NCI-H2081 (cell line): ENCODE measurements at regions not wholly inside any gene's neighbourhood (a gene's known extent, or its start where the extent isn't known, plus 50 kb on each side); places are given as distances from the start of the nearest gene placed in this dataset.
"Not testable (repeated sequence)": the region's sequence is repeated elsewhere in the genome, so short reads cannot be mapped to it uniquely, and the experiment has no call there.

Experiments used
- DNase-seq, 2 experiments: peaks; one replicate each; lab custom pipeline; 2025; lab: John Stamatoyannopoulos, UW

DNA sequence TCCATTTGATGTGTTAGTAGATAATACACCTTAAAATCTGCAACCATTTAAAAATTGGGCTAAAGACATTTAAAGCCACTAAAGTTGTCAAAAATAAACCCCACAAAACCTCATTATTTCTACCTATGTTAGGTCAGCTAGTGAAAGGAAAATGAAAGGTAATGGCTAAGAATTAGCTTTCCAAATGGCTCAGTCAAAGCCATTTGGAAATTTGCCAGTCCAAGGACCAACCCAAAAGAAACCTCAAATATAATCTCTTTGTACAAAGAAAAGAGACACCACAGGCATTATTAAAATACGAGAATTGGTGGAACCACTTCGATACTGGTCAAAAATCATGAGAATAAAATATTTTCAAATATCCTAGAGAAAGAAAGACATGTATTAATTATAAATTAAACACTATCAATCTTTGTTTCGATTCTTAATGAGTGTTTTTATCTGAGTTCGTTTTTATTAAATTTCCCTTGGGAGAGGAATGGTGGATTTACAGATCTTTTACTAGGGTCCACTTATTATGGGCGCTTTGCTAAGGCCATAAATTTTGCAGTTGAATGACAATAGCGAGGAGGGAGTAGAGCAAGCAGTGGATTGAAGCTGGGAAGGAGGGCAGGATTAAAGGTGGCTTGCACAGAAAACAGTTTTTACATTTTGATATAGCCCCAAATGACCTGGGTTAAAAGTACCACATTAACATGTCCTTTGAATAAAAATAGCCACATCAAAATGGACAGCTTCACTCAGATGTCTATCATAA, 116.8 kb upstream of the SHB start:
- DNase-seq, result no peak

DNA sequence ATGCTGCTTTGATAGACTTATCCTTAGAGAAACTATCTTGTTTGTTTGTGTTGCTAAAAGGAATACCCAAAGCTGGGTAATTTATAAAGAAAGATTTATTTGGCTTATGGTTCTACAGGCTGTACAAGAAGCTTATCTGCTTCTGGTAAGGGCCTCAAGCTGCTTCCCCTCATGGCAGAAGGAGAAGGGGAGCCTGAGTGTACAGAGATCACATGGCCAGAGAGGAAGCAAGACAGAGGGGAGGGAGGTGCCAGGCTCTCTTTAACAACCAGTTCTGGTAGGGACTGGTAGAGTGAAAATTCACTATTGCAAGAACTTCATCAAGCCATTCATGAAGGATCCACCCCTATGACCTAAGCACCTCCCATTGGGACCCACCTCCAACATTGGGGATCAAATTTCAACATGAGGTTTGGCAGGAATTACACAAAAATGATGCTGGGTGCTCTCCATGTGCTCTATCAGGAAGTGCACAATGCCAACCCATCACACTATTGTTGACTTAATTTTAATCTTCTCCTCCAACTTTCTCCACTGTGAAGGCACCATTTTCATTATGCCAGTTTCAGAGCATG, 115.1 kb upstream of the SHB start:
- peak in 1 of 2 experiments; percentile 13 for DNase-seq

DNA sequence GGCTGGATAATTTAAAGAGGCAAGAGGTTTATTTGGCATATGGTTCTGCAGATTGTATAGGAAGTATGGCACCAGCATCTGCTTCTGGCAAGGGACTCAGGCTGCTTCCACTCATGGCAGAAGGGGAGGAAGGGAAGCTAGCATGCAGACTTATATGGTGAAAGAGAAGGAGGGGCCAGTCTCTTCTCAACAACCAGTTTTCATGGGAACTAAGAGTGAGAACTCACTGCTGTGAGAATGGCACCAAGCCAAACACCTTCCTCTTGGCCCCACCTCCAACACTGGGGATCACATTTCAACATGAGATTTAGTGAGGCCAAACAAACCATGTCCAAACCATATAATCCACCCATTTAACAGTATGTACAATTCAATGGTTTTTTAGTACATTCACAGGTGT, 113.3 kb upstream of the SHB start:
- peak; percentile 24 to 43 for DNase-seq

DNA sequence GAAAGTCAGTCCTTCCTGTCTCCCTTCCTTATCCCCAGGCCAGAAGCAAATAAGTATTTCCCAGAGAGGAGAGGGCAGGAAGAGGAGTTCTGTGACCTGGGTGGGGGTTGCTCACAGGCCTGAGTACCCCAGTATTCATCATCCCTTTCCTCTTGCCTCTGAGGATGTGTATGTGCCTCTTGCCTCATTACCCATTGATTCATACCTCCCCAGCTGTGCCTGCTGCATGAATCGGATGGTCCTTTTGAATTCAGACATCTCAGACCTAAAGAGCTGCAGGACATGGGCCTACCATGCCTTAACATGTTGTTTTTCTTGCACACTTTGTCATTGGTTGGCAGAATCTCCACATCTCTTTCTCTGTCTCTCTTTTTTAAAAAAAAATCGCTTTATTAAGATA, 112.8 kb upstream of the SHB start:
- DNase-seq, result no peak

DNA sequence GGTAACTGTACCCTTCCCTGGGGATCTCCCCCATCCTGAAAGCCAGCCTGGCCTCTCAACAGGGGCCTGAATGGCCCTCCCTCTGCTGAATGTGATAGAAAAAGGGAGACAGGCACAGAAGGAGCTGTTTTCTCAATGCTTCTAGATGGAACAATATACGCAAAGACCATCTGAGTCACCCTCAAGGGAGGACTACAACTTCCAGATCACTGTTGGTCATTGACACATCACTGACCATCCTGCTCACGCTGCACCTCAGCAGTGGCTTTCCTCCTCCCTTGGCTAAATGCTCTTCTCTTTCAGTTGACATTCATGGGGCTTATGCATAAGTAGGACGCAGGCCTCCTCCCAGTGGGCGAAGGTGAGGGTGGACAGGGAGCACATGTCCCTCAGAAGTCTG, 112.2 kb upstream of the SHB start:
- no peak for DNase-seq

DNA sequence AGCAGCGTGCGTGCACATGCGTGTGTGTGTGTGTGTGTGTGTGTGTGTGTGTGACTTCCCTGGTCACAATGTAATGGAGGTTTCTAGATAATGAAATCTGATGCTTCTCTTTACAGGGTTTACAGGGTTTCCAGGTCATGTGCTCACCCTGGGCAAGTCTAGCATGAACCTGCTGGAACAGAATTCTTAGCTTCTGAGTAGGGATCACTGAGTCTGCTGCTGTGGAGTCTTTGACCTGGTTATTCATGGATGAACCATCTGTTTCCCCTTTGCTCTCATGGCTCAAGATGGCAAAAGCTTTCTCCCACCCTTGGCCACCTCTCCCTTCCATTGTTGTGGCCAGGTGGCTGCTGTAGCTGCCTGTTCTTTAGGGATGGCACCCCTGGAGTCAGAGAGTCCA, 111.6 kb upstream of the SHB start:
- DNase-seq, result no peak

DNA sequence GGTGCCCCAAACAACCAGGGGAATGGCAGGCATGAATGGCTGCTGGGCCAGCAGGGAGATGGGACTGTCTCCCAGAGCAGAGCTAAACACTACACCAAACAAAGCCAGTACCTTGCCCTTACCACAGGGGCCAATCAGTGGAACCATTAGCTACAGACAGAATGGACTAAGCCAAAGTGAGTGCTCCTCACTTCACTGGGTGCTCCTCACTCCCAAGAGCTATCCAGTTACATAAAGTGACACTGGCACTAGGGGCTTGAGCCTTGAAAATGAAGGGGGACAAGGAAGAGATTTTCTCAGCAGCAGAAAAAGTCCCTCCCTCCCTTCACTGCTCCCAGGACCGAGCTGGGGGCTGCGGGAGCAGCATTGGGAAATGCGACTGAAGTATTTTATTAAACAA, 110.9 kb upstream of the SHB start:
- DNase-seq, result no peak

DNA sequence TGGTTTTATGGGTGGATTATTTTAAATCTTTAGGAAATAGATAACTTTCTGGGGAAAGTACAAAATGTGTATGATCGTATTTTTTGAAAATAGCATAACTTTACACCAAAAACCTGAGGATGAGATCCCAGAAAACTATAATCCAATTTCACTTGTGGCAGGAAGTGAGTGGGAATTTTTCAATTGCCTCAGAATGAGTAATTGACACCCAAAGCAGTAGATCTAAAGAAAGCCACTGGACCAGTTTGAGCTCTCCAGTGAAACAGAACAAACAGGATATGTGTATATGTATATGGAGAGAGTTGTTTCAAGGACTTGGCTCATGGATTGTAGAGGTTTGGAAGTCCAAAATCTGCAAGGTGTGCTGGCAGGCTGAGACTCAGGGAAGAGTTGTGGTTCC, 109.2 kb upstream of the SHB start:
- no peak for DNase-seq

DNA sequence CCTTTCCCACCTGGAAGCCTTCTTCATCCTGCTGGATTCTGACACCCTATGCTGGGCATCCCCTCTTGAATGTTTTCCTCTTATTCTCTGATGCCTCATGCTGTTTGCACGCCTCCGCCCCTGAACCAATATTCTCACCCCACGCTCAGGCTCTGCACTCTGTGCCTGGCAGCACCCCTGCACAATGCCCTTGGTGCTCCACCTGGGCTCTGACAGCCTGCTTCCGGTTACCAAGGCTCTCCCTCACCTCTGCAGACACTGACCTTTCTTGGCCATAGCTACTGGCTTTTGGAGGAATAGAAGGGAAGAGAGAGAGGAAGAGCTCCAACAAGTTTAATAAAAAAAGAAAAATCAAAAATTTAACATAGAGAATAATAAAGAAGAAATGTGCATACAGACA, 108.7 kb upstream of the SHB start:
- DNase-seq, result no peak

DNA sequence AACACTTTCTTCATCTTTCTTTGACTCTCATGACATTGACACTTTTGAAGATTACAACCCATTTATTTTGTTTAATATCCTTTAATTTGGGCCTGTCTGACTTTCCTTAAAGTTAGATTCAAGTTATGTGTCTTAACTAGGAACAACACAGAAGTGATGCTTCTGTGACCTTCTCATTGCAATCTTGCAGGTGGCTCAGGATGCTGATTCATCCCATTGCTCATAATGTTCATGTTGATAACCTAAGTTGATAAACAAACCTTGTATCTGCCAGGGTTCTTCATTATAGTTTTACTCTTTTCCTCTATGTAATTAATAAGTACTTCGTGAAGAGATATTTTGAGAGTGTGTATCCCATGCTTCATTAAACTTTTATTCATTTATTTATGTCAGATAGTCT, 107.2 kb upstream of the SHB start:
- DNase-seq, result no peak

DNA sequence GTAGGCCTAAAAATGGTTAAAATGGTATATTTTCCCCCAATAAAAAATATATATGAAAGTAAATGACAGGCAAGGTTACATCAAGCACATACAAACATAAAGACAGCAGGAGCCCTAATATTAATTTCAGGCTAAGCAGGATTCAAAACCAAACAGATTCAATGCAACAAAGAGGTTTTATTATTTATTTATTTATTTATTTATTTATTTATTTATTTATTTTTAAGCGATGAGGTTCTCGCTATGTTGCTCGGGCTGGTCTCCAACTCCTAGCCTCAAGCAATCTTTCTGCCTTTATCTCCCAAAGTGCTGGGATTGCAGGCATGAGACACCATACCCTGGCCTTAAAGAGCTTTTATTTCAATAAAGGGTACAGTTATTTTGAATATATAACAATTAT, 106.4 kb upstream of the SHB start:
- no peak for DNase-seq

DNA sequence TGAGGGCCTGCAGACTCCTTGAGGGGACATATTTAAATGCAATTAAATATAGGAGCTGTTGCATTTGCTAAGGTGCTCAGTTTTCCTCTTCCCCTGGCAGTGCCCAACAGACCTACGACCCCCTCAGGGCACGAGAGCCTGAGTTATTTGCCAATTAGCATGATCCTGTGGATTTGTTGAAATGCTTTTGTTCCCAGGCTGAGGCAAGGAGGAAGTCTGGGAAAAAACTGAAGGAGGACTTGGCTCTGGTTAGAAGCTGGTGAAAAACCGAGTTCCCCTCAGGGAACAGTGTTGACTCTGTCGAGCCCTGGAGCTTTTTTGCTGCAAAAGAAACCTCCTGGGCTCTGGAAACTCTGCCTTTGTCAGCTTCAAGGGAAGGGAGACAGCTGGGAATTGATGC, 103.6 kb upstream of the SHB start:
- DNase-seq, result no peak

DNA sequence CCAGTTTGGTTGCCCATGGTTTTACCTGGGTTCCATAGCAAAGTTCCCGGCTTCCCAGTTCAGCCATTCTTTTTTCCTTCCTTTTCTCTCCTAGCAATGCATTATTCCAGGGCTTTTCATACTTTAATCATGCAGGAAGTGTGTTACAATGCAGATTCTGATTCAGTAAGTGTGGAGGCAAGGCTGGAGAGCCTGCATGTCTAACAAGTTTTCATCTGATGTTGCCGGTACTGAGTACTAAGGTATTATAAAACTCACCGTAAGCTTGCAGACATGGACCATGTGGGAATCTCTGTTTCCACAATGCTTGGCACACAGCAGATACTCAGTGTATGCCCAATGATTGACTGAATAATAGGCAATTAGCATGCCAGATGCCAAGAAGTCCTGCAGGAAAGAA, 102.9 kb upstream of the SHB start:
- no peak for DNase-seq

DNA sequence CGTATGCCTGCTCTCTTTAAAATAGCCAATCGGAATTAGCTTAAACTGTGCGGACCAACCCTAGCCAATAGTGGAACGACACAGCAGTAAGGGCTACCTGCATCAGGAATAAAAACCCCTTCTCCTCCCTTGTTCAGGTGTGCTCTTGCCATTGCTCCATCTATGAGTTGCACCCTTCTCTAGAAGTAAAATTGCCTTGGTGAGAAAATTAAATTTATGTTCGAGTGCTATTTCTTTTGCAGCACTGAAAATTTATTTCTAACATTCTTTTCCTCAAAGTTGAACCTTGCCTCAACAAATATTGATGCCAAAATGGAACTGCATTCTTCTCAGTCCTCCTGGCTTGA, 102.5 kb upstream of the SHB start:
- no peak for DNase-seq

DNA sequence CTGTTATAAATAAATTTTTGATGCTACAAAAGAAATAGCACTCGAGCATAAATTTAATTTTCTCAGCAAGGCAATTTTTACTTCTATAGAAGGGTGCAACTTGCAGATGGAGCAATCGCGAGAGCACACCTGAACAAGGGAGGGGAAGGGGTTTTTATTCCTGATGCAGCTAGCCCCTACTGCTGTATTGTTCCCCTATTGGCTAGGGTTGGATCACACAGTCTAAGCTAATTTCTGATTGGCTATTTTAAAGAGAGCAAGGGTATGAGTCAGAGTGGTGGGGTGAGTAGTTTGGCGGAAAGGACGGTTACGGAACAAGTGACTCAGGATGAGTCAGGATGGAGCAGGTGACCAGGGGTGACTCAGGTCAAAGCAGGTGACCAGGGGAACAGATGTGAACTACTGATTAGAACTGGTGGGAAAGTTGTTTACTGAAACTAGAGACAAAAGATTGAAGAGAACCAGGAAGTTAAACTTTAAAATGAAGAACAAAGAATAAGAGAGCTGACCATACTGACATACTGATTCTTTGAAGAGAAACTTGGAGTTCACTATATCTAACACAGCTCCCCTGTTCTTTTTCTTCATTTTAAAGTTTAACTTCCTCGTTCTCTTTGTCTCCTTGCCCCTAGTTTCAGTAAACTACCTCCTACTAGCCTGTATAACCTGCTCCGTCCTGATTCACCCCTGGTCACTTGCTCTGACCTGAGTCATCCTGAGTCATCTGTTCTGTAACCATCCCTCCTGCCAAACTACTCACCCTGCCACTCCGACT, 101.9 kb upstream of the SHB start:
- DNase-seq, result not testable (repeated sequence)

DNA sequence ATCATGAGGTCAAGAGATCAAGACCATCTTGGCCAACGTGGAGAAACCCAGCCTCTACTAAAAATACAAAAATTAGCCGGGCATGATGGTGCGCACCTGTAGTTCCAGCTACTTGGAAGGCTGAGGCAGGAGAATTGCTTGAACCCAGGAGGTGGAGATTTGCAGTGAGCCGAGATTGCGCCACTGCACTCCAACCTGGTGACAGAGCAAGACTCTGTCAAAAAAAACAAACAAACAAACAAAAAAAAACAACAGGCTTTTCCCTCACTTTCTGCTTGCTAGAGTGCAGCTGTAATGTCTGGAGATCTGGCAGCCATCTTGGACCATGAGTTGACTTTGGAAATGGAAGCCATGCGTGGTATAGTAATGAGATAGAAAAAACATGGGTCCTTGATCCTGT, 101.1 kb upstream of the SHB start:
- DNase-seq, result not testable (repeated sequence)

DNA sequence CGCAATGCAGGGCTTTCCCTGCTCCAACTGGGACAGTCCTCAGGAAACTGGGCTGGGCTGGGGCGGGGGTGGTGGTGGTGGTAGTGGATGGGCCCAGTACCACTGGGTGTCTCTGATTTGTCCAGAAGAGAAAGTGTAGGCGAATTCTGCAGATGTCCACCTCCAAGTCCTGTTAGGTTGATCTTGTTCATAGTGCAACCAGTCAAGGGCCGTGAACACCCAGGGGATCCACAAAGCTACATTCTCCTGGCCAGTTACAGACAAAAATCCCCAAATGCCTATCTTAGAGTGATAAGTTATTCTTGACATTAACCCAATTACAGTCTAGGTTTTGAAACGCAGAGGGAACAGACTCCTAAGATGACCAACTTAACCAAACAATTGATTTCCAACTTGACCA, 97.5 kb upstream of the SHB start:
- no peak for DNase-seq

DNA sequence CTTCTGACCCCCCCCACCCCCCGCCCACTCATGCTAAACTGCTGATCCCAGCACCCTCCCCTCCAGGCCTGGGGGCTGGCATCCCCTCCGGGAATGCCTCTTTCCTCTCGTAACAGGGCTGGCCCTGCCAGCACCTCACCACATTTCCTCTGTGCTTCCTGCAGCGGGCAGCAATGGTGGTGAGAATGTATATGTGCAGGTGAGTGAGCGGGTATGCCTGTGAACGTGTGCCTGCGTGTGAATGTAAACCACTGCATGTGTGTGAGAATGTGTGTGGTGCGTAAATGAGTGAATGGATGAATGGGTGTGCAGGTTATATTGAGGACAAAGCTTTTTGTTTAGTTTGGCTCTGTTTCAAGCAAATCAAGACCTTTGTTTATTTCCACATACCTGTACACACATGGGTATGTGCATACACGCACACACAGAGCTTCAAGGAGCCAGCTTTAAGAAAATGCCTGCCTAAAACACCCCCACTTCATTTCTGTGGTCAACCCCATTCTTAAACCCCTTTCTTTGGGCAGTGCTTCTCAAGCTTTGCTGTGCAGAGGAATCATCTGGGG, 95.7 kb upstream of the SHB start:
- no peak for DNase-seq

DNA sequence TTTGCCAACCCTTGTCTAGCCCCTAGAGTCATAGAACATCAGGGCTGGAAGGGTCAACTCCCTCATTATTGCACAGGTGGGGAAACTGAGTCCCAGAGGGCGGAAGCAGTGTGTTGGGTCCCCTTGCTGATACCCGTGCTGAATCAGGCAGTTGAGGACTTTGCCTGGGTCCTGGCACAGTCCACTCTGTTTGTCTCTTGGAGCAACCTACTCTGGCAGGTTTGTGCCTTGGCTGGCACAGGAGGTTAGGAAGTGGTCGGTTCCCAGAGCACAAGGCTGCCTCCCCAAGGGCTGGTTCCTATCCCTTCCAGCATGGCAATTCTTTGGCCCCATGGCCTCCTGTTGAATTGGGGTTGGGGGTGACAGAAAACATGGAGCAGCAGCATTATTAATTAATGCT, 94.5 kb upstream of the SHB start:
- no peak for DNase-seq

DNA sequence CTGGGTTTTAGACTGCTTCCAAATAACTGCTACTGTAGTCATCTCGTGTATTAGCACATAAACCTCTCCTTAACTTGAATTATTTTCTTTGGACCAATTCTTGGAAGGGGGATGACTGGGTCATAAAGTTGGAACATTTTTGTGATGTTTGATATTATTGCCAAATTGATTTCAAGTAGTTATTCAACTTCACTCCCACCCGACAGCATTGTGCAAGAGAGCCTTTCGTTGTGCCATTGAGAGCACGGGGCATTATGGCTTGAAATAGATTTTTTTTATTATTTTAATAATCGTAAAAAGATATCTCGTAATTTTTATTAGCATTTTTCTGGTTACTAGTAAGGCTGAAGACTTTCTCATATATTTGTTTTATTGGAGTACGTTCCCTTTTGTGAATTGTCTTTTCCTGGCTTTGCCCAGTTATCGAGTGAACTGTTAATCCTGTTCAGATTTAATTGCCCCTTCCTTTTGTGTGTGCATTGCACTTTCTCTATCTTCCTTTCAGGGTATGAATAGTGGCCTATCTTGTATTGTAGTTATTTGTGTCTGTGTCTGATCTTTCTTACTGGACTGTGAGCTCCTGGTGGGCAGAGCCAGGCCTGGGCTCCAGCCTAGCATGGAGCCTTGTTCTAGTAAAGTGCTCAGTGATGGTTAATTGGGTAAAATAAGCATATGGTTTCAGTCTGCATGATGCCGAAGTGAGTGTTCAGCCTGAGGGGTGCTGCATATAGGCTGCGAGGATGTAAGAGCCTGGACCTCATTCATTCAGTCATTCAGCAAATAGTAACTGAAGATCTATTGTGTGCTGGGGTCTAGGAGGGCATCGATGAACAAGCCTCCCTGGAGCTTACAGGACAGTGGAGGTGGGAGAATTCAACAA, 93.5 kb upstream of the SHB start:
- no peak for DNase-seq

DNA sequence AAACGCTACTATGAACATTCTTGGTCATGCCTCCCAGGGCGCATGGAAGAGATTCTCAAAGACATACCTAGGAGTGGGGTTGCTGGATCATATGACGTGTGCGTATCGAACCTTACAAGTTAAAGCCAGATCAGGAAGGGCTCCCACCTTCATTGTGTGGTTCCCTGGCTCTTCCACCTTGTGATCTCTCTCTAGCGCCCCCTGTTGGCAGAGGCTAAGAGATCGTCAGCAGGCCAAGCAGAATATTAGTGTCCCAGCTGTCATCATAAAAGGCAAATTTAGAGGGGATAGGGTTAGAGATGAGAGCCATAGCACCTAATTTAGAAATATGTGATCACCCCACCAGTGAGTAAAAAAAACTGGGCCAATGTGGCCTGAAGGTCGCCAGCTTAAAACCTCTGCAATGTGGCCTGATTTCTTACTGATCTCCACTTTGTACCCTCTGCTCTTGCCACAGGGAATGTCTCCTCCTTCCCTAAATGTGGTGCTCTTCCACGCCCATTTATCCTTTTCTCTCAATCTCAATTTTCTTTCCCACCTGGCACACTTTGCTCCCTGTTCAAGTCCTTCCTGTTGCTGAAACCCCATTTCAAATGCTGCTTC, 91.7 kb upstream of the SHB start:
- peak; percentile 29 to 56 for DNase-seq

DNA sequence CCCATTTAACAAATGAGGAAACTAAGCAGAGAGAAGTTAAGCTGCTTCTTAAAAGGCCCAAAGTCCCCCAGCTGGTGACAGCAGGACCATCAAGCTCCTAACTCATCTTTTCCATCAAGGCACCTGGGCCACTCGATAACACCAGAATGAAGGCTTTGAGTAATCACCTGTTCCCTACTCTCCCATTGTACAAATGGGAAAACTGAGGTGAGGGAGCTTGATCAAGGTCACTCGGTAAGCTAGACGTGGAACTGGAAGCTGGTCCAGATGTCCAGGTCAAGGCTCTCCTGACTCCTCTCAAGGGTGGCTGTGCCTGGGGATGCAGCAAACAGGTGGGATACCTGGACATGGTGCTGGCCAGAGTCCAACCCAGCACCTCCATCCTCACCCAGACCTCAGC, 90.6 kb upstream of the SHB start:
- DNase-seq, result no peak
